A549 (cell line): ENCODE measurements at regions not wholly inside any gene's neighbourhood (a gene's known extent, or its start where the extent isn't known, plus 50 kb on each side); places are given as distances from the start of the nearest gene placed in this dataset.

Experiments
- ATAC-seq, 2 experiments: fragments of 200-7000 bp in 1 of 2; fragments of >200 bp in 1 of 2; cut with Nextera tagmentation in 1 of 2; cut with Tn5 transposase in 1 of 2; 3 replicates each; pipeline versions ENCODE4 v1.8.0 to v1.9.1; 2018 to 2020; ENCODE audit warnings: mild to moderate bottlenecking in 1 of 2, moderate library complexity in 1 of 2
- CTCF ChIA-PET: fragments of 300-600 bp; sonication (Branson Sonifier 250); formaldehyde crosslinking; extraction: SDS; loops from one replicate; lab custom pipeline; 2021; ENCODE audit warnings: antibody characterized with exemption, inconsistent platforms; lab: Yijun Ruan, JAX
- POLR2A ChIA-PET: fragments of 350-600 bp; formaldehyde crosslinking; extraction: SDS; loops from one replicate; lab custom pipeline; 2021; ENCODE audit warnings: antibody characterized with exemption, inconsistent platforms; lab: Yijun Ruan, JAX
- DNase-seq, 2 experiments: peaks; one replicate each; pipeline versions ENCODE4 v3.0.0 to v3.0.0-alpha.2; 2011 to 2016; ENCODE audit warnings: low read depth in 1 of 2, low spot score in 1 of 2
- FAIRE-seq: peaks from 2 replicates; lab custom pipeline; 2011; peaks lifted over from hg19 to GRCh38; lab: Jason Lieb, UNC
- H3K27ac ChIP-seq, 2 experiments: fragments of >200 bp; sonication (Bioruptor Twin); formaldehyde crosslinking; 3 replicates each; pipeline ENCODE4 v1.5.1; 2016 to 2017
- H3K4me1 ChIP-seq: fragments of >200 bp; sonication (Bioruptor Twin); formaldehyde crosslinking; 3 replicates; pipeline ENCODE4 v1.6.1; 2016
- H3K4me2 ChIP-seq: fragments of >200 bp; sonication (Bioruptor Twin); formaldehyde crosslinking; 3 replicates; pipeline ENCODE4 v1.6.1; 2016
- H3K4me3 ChIP-seq: fragments of >200 bp; sonication (Bioruptor Twin); formaldehyde crosslinking; 3 replicates; pipeline ENCODE4 v1.5.1; 2016
- H3K9me3 ChIP-seq: fragments of >200 bp; sonication (Bioruptor Twin); formaldehyde crosslinking; 3 replicates; pipeline ENCODE4 v1.6.1; 2016
- CHD4 ChIP-seq: fragments of 200-600 bp; sonication (generic); IDR thresholded peaks from 2 replicates; pipeline ENCODE4 v1.6.1; 2016; ENCODE audit warnings: antibody characterized with exemption, mild to moderate bottlenecking, borderline replicate concordance
- EHF ChIP-seq: fragments of 250-450 bp; sonication (Bioruptor Pico); IDR thresholded peaks from 2 replicates; pipeline ENCODE4 v1.5.0; 2020; ENCODE audit warnings: mild to moderate bottlenecking
- EHMT2 ChIP-seq: fragments of 200-600 bp; sonication (generic); IDR thresholded peaks from 2 replicates; pipeline ENCODE4 v1.6.1; 2016; ENCODE audit warnings: antibody characterized with exemption, low read depth, mild to moderate bottlenecking, moderate library complexity
- ELK1 ChIP-seq: fragments of 150-350 bp; IDR thresholded peaks from 2 replicates; pipeline ENCODE4 v1.6.1; 2014; ENCODE audit warnings: low read depth, mild to moderate bottlenecking, low read length
- EP300 ChIP-seq, 2 experiments: fragments of >200 bp; sonication (Bioruptor Twin); formaldehyde crosslinking; IDR thresholded peaks; 2 replicates in 1 of 2; 3 replicates in 1 of 2; pipeline ENCODE4 v1.6.1; 2016 to 2017
- FOSL2 ChIP-seq, 2 experiments: fragments of 450-650 bp in 1 of 2; fragments of >200 bp in 1 of 2; sonication (Bioruptor Twin) in 1 of 2; formaldehyde crosslinking; IDR thresholded peaks; 2 replicates each; pipeline versions ENCODE4 v1.5.0 to v1.6.1; 2016 to 2020; ENCODE audit warnings: mild to moderate bottlenecking in 1 of 2, moderate library complexity in 1 of 2
- FOXS1 ChIP-seq: fragments of 250-450 bp; sonication (Bioruptor Pico); IDR thresholded peaks from 2 replicates; pipeline ENCODE4 v1.5.0; 2020; ENCODE audit warnings: mild to moderate bottlenecking, moderate library complexity
- GATA3 ChIP-seq: IDR thresholded peaks from 2 replicates; pipeline ENCODE4 v1.6.1; 2012; ENCODE audit warnings: borderline replicate concordance
- HMGXB4 ChIP-seq: fragments of 250-450 bp; sonication (Bioruptor Pico); IDR thresholded peaks from 2 replicates; pipeline ENCODE4 v1.5.0; 2021; ENCODE audit warnings: mild to moderate bottlenecking, moderate library complexity, borderline replicate concordance
- MAFK ChIP-seq: fragments of 450-650 bp; IDR thresholded peaks from 2 replicates; pipeline ENCODE4 v1.6.1; 2014; ENCODE audit not compliant: partially characterized antibody
- MYC ChIP-seq: IDR thresholded peaks from 2 replicates; pipeline ENCODE4 v1.6.1; 2012; ENCODE audit warnings: mild to moderate bottlenecking, inconsistent platforms, low read length, improper control_type of control experiment, borderline replicate concordance
- NFE2L2 ChIP-seq: fragments of 150-350 bp; conservative IDR thresholded peaks from 2 replicates; pipeline ENCODE4 v1.6.1; 2014; ENCODE audit warnings: low read length
- NPAS2 ChIP-seq: fragments of 250-450 bp; sonication (Bioruptor Pico); IDR thresholded peaks from 2 replicates; pipeline ENCODE4 v1.8.0; 2022; ENCODE audit warnings: mild to moderate bottlenecking, moderate library complexity, borderline replicate concordance
- NR3C1 ChIP-seq: fragments of >200 bp; sonication (Bioruptor Twin); formaldehyde crosslinking; IDR thresholded peaks from 3 replicates; pipeline ENCODE4 v1.6.1; 2017
- POLR2A ChIP-seq: IDR thresholded peaks from 2 replicates; pipeline ENCODE4 v1.6.1; 2012; ENCODE audit warnings: mild to moderate bottlenecking, low read length
- POLR2AphosphoS2 ChIP-seq: conservative IDR thresholded peaks from 2 replicates; pipeline ENCODE4 v1.6.1; 2012; ENCODE audit warnings: low read length, improper control_type of control experiment, inconsistent platforms
- RAD21 ChIP-seq, 2 experiments: fragments of >200 bp in 1 of 2; sonication (Bioruptor Twin) in 1 of 2; formaldehyde crosslinking in 1 of 2; IDR thresholded peaks in 1 of 2; conservative IDR thresholded peaks in 1 of 2; 2 replicates in 1 of 2; 3 replicates in 1 of 2; pipeline ENCODE4 v1.6.1; 2012 to 2018; ENCODE audit warnings: inconsistent platforms in 1 of 2
- RARB ChIP-seq: fragments of 250-450 bp; sonication (Bioruptor Pico); IDR thresholded peaks from 2 replicates; pipeline ENCODE4 v1.8.0; 2021; ENCODE audit warnings: mild to moderate bottlenecking, moderate library complexity
- RCOR1 ChIP-seq: fragments of 150-350 bp; IDR thresholded peaks from 2 replicates; pipeline ENCODE4 v1.6.1; 2014; ENCODE audit warnings: antibody characterized with exemption, low read length, low read depth
- RNF2 ChIP-seq: fragments of 200-600 bp; sonication (generic); IDR thresholded peaks from 2 replicates; pipeline ENCODE4 v1.6.1; 2016; ENCODE audit warnings: low read depth, mild to moderate bottlenecking, antibody characterized with exemption, moderate library complexity, borderline replicate concordance
- SREBF2 ChIP-seq: fragments of 450-650 bp; IDR thresholded peaks from 2 replicates; pipeline ENCODE4 v1.6.1; 2014; ENCODE audit warnings: mild to moderate bottlenecking, moderate library complexity
- TFCP2L1 ChIP-seq: fragments of 250-450 bp; sonication (Bioruptor Pico); IDR thresholded peaks from 2 replicates; pipeline ENCODE4 v1.5.0; 2021; ENCODE audit warnings: mild to moderate bottlenecking
- TP53 ChIP-seq: fragments of 250-450 bp; sonication (Bioruptor Pico); IDR thresholded peaks from 2 replicates; pipeline ENCODE4 v1.5.0; 2021; ENCODE audit warnings: mild to moderate bottlenecking, moderate library complexity
- ZC3H11A ChIP-seq: fragments of 450-650 bp; IDR thresholded peaks from 2 replicates; pipeline ENCODE4 v1.6.1; 2014; ENCODE audit warnings: antibody characterized with exemption, mild to moderate bottlenecking
- ZFP36 ChIP-seq: fragments of 450-650 bp; IDR thresholded peaks from 2 replicates; pipeline ENCODE4 v1.6.1; 2014; ENCODE audit warnings: borderline replicate concordance; ENCODE audit not compliant: partially characterized antibody
- WGBS: methylation state at CpG from one replicate; pipeline ENCODE4 v1.1.6; 2017; ENCODE audit errors: missing lambda C conversion rate; 5-methylcytosine and 5-hydroxymethylcytosine counted together
- TF ChIP-seq, protein P1 (sequence below): IDR thresholded peaks from 2 replicates; pipeline ENCODE4 v1.6.1; 2012

DNA sequence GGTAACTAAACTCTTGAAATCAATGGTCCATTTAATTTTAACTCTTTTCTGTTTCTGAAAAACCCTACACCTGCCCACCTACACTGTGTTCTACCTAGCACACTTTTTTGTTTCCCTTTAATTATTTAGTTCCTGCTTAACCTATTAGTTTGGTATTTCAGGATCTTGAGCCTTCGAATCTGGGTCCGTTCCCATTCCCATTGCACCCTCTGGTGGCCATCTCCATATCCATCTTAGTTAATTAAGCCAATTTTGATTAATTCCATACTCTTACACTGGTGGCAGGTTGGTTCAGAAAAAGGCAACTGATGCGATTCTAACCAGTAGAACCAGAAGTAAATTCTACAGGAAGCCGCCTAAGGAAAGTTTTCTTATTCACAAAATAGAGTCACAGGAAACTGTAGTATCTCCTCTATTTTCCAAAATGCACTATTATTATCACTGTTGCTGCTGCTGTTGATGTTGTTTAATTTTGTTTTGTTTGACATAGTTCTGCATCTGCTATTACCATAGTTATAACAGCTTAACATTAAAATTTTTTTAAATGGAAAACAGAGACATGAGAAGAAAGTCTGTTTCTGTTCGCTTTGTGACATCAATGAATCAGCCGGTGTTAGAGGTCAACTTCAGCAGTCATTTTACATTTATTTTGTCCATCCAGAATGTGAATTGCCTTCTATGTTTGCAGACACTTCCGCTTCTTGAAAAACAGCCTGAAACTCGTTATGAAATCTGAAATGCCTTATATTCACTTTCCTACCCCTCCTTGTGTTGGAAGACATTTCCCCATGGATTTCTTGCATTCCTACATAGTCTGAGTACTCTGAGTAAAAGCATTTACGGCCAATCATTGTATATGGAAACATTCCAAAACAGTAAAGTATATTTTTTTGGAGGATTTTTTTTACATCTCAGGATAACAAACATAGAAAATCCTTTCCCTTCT is 115.5 kb upstream of the NCAM2 start:
- FAIRE-seq, result no peak

DNA sequence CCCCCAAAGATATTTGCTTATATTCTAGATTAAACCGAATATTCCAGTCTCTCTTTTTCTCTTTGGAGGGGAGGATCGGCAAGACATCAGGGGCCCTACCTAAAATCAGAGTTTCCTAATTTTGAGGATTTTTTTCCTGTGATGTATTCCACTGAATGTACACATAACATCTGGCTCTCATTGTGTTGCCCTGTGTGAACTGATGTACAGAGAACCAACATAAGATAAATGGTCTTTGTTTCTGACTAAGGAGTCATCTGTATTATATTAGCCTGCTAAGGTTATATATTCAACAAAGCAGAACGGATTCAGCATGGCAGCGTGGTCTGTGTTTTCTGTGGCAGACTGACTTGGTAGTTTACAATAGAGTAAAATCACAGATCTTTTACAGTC is 114.8 kb upstream of the NCAM2 start:
- Histone ChIP-seq H3K27ac (no peak overlapping the region), H3K4me1 (no peaks in the 10 kb centered on the region), H3K4me3 (no peak overlapping the region), H3K4me2 (no peak overlapping the region), H3K9me3 (no peaks in the 10 kb centered on the region)
- ATAC-seq (no peak), FAIRE-seq (no peak), DNase-seq (no peak)
- ChIA-PET CTCF (no interaction called here), POLR2A (no interaction called here)
- WGBS, result 5% methylated on average over 4 of the region's 4 CpGs
- TF ChIP-seq RNF2 (no peak), POLR2A (no peak), RCOR1 (no peak)

More for the DNA sequence above, 115.5 kb upstream of the NCAM2 start:
- ATAC-seq (no peak), DNase-seq (peak in 1 of 2 experiments; percentile 3)
- TF ChIP-seq SREBF2 (no peak), RCOR1 (no peak), FOXS1 (no peak), NR3C1 (no peak), RAD21 (conservative IDR thresholded peaks at IDR 0.05 in 1 of 2, IDR thresholded peaks at IDR 0.05 in 1 of 2) (peak in 1 of 2 experiments; percentile 20; a peak in 1 of 5 replicates), ELK1 (no peak), HMGXB4 (no peak)
- H3K4me3 ChIP-seq, result no peak overlapping the region
- WGBS, result 8% methylated on average over 9 of the region's 9 CpGs
- no peaks in the 10 kb centered on the region for H3K9me3 ChIP-seq
- H3K4me1 ChIP-seq, result no peaks in the 10 kb centered on the region
- CTCF ChIA-PET, result interaction anchor here (0.7 kb wide), 1 partner anchor 1686 kb away, joined by 5 read pairs; no protein-coding TSS in a partner anchor
- POLR2A ChIA-PET, result no interaction called here
- no peak overlapping the region for H3K4me2 ChIP-seq
- no peak overlapping the region for H3K27ac ChIP-seq

DNA sequence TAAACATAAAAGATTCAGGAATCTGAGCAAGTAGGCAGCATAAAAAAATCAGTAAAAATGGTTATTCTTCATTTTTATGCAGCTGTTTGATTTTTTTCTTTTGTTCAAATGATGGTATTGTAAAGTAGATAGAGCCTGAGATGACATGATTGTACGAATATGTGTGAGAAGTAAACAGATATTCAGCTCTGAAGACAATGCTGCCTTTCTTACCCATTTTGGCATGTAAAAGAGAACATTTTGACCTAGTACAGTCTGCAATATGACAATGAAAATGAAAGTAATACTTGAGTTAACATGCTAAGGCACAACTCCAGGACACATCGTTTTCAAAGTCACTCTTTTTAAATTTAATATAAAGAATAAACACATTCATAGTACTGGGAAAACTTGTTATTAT is 95.7 kb upstream of the NCAM2 start:
- Histone ChIP-seq H3K4me1 (no peaks in the 10 kb centered on the region), H3K9me3 (no peaks in the 10 kb centered on the region)
- ChIA-PET CTCF (no interaction called here), POLR2A (no interaction called here)
- no peak for ATAC-seq
- WGBS, result 0% methylated on average over 2 of the region's 2 CpGs
- no peak for DNase-seq
- TF ChIP-seq POLR2A, result no peak
- TF ChIP-seq MYC, result no peak
- no peak for TF ChIP-seq NPAS2 (CRISPR knock-in tag)
- no peak for TF ChIP-seq EHMT2
- no peak for TF ChIP-seq POLR2AphosphoS2
- TF ChIP-seq SREBF2, result no peak
- no peak for TF ChIP-seq GATA3
- TF ChIP-seq EP300 (IDR thresholded peaks at IDR 0.05), result no peak
- no peak for TF ChIP-seq TFCP2L1 (CRISPR knock-in tag)
- TF ChIP-seq, all 56 proteins: peak for 0
- Histone ChIP-seq H3K4me2 (no peak overlapping the region), H3K4me3 (no peak overlapping the region), H3K27ac (no peak overlapping the region)
- FAIRE-seq, result no peak

DNA sequence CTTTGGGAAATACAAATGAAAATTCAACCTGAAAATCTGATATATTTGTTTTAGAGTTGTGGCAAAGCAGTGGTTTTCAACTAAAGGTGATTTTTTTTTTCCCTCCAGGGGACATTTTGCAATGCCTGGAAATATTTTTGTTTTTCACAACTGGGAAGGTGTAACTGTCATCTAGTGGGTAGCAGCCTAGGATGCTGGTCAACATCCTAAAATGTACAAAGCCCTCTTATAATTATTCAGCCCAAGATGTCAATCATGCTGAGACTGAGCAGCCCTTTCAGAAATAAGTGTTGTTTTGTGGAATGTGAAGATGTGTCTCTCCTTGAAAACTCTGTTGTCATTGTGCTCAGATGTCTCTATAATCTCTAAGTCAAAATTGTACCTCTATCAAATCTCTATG is 95.2 kb upstream of the NCAM2 start:
- H3K9me3 ChIP-seq, result no peaks in the 10 kb centered on the region
- ATAC-seq (no peak), FAIRE-seq (no peak), DNase-seq (no peak)
- ChIA-PET CTCF (no interaction called here), POLR2A (no interaction called here)
- H3K4me3 ChIP-seq, result no peak overlapping the region
- no peak overlapping the region for H3K27ac ChIP-seq
- no peak overlapping the region for H3K4me2 ChIP-seq
- H3K4me1 ChIP-seq, result no peaks in the 10 kb centered on the region
- no peak for TF ChIP-seq FOXS1
- no peak for TF ChIP-seq TFCP2L1 (CRISPR knock-in tag)
- TF ChIP-seq MAFK, result no peak
- TF ChIP-seq POLR2AphosphoS2, result no peak
- TF ChIP-seq RCOR1, result no peak
- no peak for TF ChIP-seq ZFP36
- TF ChIP-seq TP53 (CRISPR knock-in tag), result no peak
- TF ChIP-seq, protein P1, sequence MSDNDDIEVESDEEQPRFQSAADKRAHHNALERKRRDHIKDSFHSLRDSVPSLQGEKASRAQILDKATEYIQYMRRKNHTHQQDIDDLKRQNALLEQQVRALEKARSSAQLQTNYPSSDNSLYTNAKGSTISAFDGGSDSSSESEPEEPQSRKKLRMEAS, result no peak
- no peak for TF ChIP-seq FOSL2 (IDR thresholded peaks at IDR 0.05)
- TF ChIP-seq FOSL2 (CRISPR knock-in tag; IDR thresholded peaks at IDR 0.05), result no peak
- TF ChIP-seq RARB (CRISPR knock-in tag), result no peak
- TF ChIP-seq EHF (CRISPR knock-in tag), result no peak
- no peak for TF ChIP-seq NFE2L2
- TF ChIP-seq CHD4, result no peak
- TF ChIP-seq ZC3H11A, result no peak
